CD4-positive, alpha-beta T cell treated with Interleukin-17A for 1 hour (primary cell): ENCODE measurements at regions not wholly inside any gene's neighbourhood (a gene's known extent, or its start where the extent isn't known, plus 50 kb on each side); places are given as distances from the start of the nearest gene placed in this dataset.

ENCODE experiments used
- DNase-seq: peaks from one replicate; pipeline ENCODE4 v3.0.0-alpha.2; 2020

GRCh38 chr1:199295107-199295506, 656.3 kb downstream of the PTPRC start:
- no peak for DNase-seq

GRCh38 chr1:199297174-199297573, 658.3 kb downstream of the PTPRC start:
- no peak for DNase-seq

- DNase-seq: no peak
Measured at GRCh38 chr1:199297887-199298286, 659.0 kb downstream of the PTPRC start.

- no peak for DNase-seq
Measured at GRCh38 chr1:199298825-199299224, 660.0 kb downstream of the PTPRC start.

- no peak for DNase-seq
Measured at GRCh38 chr1:199301472-199302217, 662.8 kb downstream of the PTPRC start.

- no peak for DNase-seq
Measured at GRCh38 chr1:199302554-199302953, 663.7 kb downstream of the PTPRC start.

GRCh38 chr1:199303035-199303434, 664.2 kb downstream of the PTPRC start:
- DNase-seq: no peak

GRCh38 chr1:199305053-199305452, 666.2 kb downstream of the PTPRC start:
- no peak for DNase-seq

GRCh38 chr1:199307496-199308264, 668.8 kb downstream of the PTPRC start:
- no peak for DNase-seq

- DNase-seq: no peak
Measured at GRCh38 chr1:199308349-199308846, 669.6 kb downstream of the PTPRC start.

GRCh38 chr1:199310708-199311107, 671.9 kb downstream of the PTPRC start:
- DNase-seq: no peak

- DNase-seq: no peak
Measured at GRCh38 chr1:199311478-199312262, 672.8 kb downstream of the PTPRC start.

- no peak for DNase-seq
Measured at GRCh38 chr1:199312626-199313025, 673.8 kb downstream of the PTPRC start.

GRCh38 chr1:199313444-199313843, 674.6 kb downstream of the PTPRC start:
- DNase-seq: no peak

GRCh38 chr1:199319341-199319740, 680.5 kb downstream of the PTPRC start:
- DNase-seq: no peak

GRCh38 chr1:199322278-199322677, 683.4 kb downstream of the PTPRC start:
- DNase-seq: no peak

GRCh38 chr1:199333180-199333579, 694.3 kb upstream of the NR5A2 start:
- no peak for DNase-seq

- DNase-seq: no peak
Measured at GRCh38 chr1:199335496-199335895, 692.0 kb upstream of the NR5A2 start.

GRCh38 chr1:199336745-199337640, 690.5 kb upstream of the NR5A2 start:
- no peak for DNase-seq

GRCh38 chr1:199338760-199339159, 688.8 kb upstream of the NR5A2 start:
- no peak for DNase-seq

- DNase-seq: no peak
Measured at GRCh38 chr1:199352351-199352750, 675.2 kb upstream of the NR5A2 start.

- DNase-seq: no peak
Measured at GRCh38 chr1:199353906-199354305, 673.6 kb upstream of the NR5A2 start.
